GM21447 (cell line): ENCODE measurements at regions not wholly inside any gene's neighbourhood (a gene's known extent, or its start where the extent isn't known, plus 50 kb on each side); places are given as distances from the start of the nearest gene placed in this dataset.

Experiments
- ATAC-seq: cut with Tn5 transposase; IDR thresholded peaks from one replicate; pipeline ENCODE4 v1.9.1; 2021; ENCODE audit not compliant: unreplicated experiment

- no peak for ATAC-seq
These were observed 539.7 kb upstream of the MARCKS start for GRCh38 chr6:113317442-113317841.

DNA sequence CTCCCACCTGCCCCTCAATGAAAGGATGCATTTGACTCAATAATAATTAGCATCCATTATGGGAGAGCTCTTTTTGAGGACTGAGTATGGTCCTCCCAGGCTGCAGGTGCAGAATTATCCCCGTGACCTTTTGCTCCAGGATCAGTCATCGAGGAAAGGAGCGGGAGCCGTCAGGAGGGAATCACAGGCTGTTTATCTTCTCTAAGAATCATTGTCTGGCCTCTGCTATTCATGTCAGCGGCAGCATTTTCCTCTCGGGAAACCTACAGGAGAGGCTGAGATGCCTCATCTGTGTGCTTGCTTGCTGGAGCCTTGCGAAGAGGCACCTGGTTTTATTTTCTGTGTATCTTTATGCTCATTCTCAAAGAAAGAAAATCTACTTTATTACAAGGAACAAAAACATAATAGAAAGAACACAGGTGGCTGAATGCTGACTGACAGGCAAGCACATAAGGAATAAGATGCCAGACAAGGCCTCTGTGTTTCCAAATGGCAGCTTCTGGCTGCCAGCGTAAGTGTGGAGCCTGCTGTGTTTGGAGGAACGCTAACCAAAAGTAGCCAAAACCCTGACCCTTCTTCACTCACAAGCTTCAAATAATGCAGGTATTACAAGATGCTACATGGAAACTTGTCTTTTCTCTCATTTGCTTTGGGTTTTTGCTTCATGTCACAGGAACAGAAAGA, 539.1 kb upstream of the MARCKS start:
- ATAC-seq, result no peak

GRCh38 chr6:113318575-113318917, 538.6 kb upstream of the MARCKS start:
- ATAC-seq, result no peak

- no peak for ATAC-seq
These were observed 536.5 kb upstream of the MARCKS start for GRCh38 chr6:113320653-113321052.

DNA sequence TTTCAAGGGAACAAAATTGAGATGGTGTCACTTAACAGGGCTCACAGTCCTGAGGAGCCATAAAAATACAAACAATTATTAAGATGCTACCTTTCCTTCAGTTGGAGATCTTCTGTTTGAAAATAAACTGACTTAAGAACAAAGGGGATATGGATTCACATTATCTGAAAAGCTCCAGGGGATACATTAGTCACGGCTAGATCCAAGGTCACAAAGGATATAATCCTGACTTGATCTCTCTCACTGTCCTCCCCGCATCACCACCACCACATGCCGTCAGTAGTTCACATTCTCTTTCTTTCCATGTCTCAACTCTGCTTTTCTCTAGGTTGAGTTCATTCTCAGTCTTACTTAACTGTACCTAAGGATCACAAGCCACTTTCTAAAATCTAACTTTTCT, 530.4 kb upstream of the MARCKS start:
- ATAC-seq, result no peak

DNA sequence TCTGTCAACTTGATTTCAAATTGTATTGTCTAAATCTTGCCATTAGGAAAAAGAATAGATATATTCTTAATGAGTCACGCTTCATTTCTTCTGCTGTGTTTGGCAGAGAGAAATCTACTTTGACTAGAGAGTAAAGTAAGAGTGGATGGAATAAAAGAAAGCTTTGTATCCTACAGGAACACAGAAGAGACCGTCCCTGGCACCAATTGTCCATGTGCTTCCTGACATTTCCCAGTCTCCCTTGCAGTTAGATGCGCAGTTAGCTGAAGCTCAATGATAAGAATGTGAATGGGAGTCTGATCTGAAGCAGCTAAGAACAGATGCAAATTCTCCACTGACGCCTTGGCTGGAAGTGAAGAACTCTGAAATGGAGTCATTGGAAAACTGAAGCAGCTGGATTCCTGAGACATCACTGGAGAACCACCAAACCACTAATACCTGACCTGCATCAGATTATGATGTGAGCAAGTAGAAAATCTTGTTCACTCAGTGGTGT, 528.2 kb upstream of the MARCKS start:
- no peak for ATAC-seq

DNA sequence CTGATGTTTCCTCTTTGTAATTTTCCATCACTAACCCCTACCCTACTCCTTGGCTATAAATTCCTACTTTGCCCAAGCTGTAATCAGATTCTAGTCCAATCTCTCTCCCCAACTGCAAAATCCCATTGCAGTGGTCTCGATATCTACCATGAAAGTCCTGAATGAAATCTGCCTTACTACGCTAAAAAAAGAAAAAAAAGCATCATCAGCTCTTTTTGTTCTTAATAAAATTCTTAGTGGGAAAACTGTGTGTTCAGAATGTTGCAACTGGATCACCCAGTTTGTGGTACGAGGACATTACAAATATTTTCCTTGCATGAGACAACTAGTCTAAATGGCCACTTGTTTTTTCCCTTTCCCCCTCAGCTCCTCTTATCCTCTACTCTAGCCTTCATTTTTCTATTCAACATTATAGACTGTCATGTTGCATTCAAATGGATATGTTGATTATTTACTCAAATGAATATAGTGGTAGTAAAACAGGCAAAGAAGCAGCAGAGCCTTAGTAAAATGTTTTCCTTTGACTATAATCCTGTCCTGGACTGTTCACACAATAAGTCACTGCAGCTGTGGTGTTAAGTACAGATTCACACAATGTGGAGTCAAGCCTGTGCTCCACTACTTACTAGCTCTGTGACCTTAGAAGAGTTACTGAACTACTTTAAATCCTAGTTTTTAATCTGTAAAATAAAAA, 527.1 kb upstream of the MARCKS start:
- ATAC-seq, result no peak

GRCh38 chr6:113330636-113330946, 526.6 kb upstream of the MARCKS start:
- no peak for ATAC-seq

GRCh38 chr6:113331021-113331420, 526.1 kb upstream of the MARCKS start:
- ATAC-seq, result no peak

GRCh38 chr6:113338644-113339043, 518.5 kb upstream of the MARCKS start:
- ATAC-seq, result no peak

DNA sequence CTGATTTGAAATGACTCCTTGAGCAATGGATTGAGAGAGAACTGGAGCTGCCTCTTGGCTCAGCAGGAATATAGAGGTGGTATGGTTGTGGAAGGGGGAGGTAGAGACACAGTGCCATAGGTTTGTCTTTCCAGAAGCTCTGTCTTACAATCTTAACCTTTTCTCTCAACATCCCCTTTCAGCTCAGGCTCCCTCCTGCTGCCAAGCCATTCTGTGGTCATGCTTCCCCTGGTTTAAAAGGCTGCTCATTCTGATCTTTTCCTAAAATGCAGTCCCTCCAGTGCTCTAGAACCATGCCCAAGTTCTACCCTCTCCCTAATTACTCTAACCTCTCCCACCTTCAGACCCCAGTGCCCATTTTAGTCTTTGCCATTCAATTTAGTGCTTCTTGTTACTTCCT, 517.9 kb upstream of the MARCKS start:
- ATAC-seq, result no peak

- no peak for ATAC-seq
These were observed 516.8 kb upstream of the MARCKS start for GRCh38 chr6:113340371-113340770.

GRCh38 chr6:113343940-113344339, 513.2 kb upstream of the MARCKS start:
- no peak for ATAC-seq

GRCh38 chr6:113344969-113345368, 512.2 kb upstream of the MARCKS start:
- ATAC-seq, result no peak

DNA sequence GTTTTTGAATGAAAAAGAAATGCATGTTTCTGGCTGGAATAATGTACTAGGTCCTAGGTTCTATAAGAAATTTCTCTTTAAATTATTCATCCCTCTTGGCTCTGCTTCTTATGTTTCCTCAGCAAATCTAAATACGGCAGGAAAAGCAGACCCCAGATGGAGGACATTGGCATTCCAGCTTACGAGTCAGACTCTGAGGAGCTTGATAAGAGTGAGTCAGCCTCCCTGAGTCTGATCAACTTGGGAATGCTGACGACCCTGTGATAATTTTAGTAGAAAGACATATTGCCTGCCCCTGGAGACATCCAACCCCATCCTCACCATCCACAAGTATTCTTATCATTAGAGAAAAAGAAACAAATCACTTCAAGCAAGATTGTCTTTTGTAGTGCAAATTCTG, 509.7 kb upstream of the MARCKS start:
- ATAC-seq, result no peak

DNA sequence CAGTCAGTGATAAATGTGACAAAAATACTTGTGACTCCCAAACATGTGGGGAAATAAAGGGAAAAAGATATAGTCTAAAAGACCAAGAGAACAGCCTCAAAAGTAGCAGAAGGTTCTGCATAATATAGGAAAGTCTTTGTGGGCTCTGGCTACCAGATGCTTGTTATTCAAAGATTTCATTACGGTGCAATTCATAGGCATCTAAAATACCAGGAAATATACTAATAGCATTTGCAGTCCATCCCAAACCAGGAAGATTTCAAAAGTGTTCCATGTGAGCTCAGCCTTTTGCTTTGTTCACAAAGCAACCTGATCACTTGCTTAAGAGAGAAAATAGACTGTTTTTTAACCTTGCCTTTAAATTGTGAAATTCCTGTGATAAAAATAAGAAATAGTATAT, 506.7 kb upstream of the MARCKS start:
- no peak for ATAC-seq

GRCh38 chr6:113351173-113351834, 505.8 kb upstream of the MARCKS start:
- no peak for ATAC-seq

DNA sequence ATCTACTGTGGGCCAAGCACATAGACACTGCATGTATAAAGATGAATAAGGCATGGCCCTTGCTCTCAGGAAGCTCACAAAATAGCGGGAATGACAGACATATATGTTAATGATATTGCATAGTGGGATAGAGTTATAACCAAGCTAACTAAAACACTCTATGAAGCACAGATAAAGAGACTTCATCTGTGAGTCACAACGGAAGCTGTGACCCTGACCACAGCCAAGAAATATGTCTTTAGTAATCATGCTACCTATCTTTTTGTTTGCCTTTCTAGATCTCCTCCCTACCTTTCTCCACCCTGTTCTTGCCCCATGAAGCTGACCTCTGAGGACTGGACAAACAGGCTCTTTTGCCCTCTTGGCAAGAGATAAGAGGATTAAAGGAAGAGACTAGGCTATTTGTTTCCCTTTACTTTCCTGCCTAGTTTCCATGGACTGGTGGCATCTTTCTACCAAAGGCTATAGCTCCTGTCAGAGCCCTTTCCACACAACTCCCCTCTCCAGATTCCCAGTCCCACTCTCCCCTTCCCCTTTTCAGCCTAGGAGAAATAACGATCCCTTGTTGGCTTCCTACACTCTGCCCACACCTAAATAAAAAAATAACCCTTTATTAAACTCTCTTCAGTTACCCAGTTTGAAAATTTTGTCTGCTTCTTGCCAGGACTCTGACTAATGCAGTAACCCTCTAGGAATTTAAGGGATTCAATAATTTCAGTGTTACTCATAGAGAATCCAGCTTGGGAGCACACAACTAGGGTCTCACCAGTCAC, 504.9 kb upstream of the MARCKS start:
- no peak for ATAC-seq

DNA sequence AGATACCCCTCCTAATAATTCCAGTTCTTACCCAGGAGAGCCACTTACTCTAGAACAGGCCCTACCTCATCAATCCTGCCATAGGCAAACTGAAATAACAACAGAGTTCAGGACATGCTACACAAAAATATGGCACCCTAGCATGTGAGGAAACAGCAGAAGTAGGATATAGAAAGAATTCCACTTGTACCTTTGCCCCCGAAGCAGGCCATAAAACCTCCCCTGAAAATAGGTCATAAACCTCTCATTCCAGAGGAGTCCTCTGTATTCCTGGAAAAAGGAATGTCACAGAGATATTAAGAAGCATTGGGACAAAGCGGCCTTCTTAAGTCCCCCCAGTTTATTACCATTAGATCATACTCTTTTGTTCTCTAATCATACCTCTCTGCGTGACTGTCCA, 504.3 kb upstream of the MARCKS start:
- ATAC-seq, result no peak

- no peak for ATAC-seq
These were observed 503.8 kb upstream of the MARCKS start for GRCh38 chr6:113353392-113353791.

- ATAC-seq, result no peak
These were observed 502.8 kb upstream of the MARCKS start for GRCh38 chr6:113354204-113354895.
